Medulla oblongata (tissue), 1 donor: ENCODE measurements at regions not wholly inside any gene's neighbourhood (a gene's known extent, or its start where the extent isn't known, plus 50 kb on each side); places are given as distances from the start of the nearest gene placed in this dataset.

Experiments used
- DNase-seq: peaks from one replicate; pipeline ENCODE4 v3.0.0-alpha.2; 2015; ENCODE audit errors: extremely low spot score

GRCh38 chr14:101328412-101329028 is 232.8 kb upstream of the DIO3 start:
- no peak for DNase-seq

- no peak for DNase-seq
Observed at GRCh38 chr14:101330416-101331140, 230.7 kb upstream of the DIO3 start.

GRCh38 chr14:101331141-101331525 is 230.2 kb upstream of the DIO3 start:
- no peak for DNase-seq

DNA sequence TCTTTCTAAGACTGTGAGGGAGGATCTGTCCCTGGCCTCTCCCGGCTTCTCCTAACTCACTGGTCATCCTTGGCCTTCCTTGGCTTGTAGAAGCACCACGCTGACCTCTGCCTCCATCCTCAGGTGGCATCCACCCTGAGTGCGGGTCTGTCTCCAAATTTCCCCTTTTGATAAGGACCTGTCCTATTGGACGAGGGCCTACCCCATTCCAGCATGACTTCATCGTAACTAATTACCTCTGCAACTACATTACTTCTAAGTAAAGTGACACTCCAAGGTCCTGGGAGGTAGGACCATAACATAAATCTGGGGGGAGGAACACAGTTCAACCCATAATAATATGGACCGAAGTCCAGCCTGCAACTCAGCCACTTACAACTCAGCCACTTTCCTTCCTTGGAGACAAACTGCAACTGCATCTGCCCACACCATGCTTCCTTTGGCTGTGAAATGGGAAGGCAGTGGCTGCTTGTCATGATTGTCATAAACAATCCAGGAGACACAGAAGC is 229.6 kb upstream of the DIO3 start:
- no peak for DNase-seq

GRCh38 chr14:101332281-101332680 is 229.0 kb upstream of the DIO3 start:
- no peak for DNase-seq

DNA sequence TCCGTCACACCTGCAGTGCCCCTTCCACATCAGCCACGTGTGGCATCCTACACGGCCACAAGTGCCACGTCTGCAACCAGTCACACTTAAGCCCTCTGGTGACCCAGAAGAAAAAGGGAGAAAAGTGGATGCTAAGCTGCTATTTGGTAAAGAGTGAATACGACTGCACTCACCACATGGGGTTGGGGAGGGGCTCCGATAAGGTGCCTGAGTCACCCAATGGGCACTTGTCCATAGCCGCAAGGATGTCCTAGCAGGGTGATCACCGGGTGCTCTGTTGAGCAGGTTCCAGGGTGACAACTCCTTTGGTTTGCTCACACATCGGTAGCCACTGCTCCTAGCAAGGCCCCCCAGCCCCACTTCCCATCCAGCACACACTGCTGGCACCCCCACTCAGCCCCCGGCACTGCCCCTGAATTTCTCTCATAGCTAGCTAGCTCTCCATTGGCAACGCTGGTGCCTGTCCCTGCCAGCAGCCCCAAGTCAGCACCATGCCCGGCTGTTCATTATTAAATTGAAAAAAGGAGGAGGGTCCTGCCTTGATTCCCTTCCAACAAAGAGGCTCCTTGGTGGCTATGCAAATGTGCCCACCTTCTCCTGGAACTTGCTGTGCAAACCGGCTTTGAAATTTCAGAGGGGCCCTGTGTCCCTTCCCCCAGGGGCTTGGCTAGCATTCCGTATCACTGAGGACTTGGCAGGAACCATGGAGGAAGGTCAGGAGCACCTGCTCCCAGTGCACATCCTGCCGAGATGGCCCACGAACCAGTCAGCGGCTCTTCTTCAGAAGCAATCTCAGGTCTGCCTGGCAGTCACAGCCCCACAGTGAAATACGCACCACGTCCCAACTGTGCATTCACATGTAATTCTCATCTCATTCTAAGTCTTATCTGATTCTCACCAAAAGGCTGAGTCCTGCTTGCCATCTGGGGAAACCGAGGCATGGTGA is 227.7 kb upstream of the DIO3 start:
- DNase-seq = no peak

DNA sequence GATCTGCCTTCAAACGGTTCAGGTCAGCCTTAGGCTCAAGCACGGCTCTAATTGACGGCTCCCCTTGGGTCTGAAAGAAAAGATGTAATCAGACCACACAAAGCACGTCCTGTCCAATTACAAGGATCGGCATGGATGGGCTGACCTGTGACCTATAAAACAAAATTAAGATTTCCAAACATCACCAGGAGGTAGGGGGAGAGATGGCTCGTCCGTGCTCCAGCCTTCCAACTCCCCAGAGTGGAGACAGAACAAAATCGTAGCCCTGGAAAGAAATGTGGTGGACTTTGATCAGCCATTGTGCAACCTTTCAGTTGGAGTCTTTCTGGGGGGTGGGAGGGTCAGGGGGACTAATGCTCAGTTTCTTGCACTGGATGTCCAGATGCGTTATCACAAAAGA is 226.6 kb upstream of the DIO3 start:
- no peak for DNase-seq

DNA sequence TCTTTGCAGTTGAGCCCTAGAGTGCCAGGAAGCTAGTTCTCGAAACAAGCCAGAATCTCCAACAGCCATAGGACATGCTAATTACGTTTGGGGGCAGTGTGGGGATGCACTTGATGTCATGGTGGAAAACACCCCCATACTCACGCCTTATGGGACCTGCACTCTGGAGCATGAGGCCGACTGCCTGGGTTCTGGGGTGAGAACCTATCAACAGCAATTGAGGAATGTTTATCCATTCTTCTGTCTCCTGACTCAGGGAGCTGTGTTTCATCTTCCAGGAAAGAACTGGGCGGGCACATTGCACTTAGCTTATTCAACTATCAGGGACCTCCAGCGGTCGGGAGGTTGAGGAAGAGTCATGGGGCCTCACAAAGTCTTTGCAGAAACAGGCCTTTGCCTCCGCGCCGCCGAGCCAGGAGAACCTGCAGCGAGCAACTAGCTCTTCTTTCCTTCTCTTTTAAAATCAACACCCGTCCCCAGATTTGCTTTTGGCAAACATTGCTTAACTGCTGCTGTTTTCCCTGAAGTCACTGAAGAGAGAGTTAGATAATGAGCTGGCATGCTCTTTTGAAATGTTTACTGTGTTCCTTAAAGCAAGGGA is 226.1 kb upstream of the DIO3 start:
- DNase-seq = no peak

DNA sequence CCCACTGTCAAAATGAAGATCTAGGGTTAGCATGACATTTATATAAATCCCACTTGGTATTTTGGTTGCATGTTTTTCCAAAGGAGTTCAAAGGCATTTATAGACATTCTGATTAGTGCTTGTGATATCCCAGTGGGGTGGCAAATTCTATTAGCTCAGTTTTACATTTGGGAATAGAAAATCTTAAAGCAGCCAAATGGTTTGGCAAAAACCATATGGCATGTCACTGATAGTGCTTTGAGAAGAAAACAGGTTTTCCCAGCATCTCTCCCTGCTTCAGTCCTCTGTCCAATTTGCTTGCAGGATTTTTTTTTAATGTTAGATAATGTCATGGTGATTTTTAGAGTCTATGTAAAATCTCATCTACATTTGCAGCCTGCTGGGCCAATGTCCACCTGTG is 225.1 kb upstream of the DIO3 start:
- no peak for DNase-seq

- no peak for DNase-seq
Observed at GRCh38 chr14:101337053-101337452, 224.2 kb upstream of the DIO3 start.

- DNase-seq = no peak
Observed at GRCh38 chr14:101340556-101340955, 220.7 kb upstream of the DIO3 start.

GRCh38 chr14:101347893-101348777 is 213.2 kb upstream of the DIO3 start:
- DNase-seq = no peak

- no peak for DNase-seq
Observed at GRCh38 chr14:101349108-101349507, 212.2 kb upstream of the DIO3 start.

DNA sequence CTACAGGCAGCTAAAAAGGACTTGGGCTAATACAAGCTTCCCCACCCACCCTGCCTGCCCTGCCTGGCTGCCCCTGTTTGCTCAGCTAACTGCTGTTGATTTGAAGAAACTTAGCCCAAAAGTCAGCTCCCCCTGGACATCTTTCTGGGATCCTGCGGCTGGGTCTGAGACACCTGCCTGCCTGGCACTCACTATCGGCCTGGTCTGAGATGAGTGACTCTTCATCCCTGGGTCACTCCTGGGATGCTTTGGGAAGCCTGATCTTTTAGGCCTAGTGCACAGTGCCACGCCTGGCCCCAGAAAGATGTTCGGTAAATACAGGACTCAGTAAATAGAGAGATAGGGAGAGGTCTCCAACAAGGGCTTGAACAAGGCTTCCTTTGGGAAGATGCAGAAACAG is 211.3 kb upstream of the DIO3 start:
- DNase-seq = no peak

GRCh38 chr14:101350691-101351090 is 210.6 kb upstream of the DIO3 start:
- no peak for DNase-seq

DNA sequence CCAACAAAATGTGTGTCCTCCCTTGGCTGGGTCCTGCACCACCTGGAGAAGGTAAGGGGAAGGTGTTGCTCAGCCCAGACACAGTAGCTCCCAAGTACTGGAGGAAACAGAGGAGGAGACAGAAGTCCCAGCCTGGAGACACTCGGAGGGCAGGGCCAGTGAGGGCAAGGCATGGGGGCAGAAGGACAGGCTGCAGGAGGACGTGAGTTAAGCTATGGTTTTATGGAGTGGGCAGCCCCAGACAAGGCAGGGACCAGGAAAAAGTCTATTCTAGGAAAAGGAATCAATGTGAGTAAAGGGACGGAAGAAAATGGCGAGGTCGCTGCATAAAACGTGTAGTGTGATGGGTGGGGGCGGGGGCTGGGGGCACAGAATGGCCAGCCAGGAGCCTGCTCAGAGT is 210.1 kb upstream of the DIO3 start:
- DNase-seq = no peak

DNA sequence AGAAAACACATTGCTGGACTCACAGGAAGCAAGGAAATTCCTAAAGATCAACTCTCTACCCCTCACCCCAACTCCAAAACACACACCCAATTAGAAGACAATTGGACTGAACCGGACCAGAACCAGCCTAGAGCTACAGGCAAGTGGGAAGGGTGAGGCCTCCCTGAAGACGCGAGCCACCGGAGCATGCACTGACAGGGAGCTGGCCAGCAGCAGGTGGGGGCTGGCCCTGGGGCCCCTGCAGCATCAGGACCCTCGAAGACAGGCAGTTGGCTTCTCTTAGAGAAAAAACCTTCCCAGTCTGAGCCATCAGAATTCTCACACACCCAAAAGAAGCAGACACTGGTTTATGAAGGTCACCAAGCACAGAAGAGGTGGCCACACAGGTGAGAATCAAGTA is 209.5 kb upstream of the DIO3 start:
- no peak for DNase-seq

DNA sequence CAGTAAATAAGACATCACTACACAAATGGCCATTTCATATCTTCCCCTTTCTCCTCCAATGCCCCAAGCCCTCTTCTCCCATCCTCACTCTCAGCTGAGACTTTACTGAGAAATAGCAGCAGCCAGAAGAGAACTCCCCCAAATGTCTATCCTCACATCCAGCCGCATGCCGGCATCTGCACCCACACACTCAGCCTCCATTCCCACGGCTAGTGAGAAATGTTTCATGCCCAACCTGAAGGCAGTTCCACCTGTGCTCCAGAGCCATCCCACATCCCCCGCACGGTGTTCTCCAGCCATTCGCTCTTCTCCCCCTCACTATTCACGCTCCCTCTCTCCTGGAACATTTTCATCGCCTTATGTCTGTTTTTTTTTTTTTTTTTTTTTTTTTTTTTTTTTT is 208.7 kb upstream of the DIO3 start:
- no peak for DNase-seq

GRCh38 chr14:101353422-101353821 is 207.9 kb upstream of the DIO3 start:
- no peak for DNase-seq

DNA sequence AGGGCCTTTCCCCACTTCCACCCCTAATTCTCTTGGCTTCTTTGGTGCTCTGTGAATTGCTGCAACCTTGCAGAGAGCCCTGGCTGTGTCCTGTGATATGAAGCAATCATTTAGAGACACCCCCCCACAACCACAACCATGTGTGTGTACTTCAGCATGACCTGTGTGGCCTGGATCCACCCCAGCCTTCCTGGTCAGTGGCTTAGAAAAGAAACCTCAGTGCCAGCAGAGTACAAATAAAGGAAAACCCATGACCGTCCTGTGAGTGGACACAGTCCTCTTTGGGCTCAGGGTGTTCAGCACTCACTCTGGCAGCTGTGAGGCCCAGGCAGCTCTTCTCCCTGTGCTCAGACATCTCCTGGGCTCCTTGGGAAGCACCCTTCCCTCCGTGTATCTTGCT is 206.6 kb upstream of the DIO3 start:
- DNase-seq = no peak

- no peak for DNase-seq
Observed at GRCh38 chr14:101355284-101355683, 206.0 kb upstream of the DIO3 start.
